ENCODE measurements at regions not wholly inside any gene's neighbourhood (a gene's known extent, or its start where the extent isn't known, plus 50 kb on each side); places are given as distances from the start of the nearest gene placed in this dataset.

DNA sequence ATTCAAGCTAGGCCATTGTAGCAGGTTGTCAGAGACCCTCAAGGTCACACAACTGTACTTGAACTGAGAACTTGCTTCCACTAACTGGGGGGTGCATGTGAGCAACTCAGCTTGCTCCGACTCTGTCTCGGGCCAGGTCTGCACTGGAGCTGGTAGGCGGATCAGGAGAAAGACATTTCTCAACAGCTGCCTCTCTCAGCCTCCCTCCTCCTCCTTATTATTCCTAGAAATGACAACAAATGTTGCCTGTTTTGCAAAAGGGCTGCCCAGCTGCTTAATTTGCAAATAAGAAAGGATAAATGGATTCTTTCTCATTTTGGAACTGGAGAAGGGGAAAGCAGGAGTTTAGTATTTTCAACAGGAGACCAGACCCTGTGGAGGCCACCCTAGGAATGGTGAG lies 140.5 kb downstream of the RHOU start:
- Histone ChIP-seq H3K4me1 (no peaks in the 10 kb centered on the region), H3K4me3 (ENCODE audit: low read depth, low read length) (no peak overlapping the region), H3K27me3 (ENCODE audit: control insufficient read depth, insufficient read depth, low read length) (no peaks in the 10 kb centered on the region), H3K36me3 (ENCODE audit: control insufficient read depth, insufficient read depth, low read length) (no peaks in the 10 kb centered on the region), H3K9ac (no peak overlapping the region), H2AFZ (no peak overlapping the region), H3K9me3 (ENCODE audit: control insufficient read depth, low read length) (no peaks in the 10 kb centered on the region), H3K27ac (no peak overlapping the region), H3K4me2 (ENCODE audit: low read length) (no peak overlapping the region), H3K79me2 (no peaks in the 10 kb centered on the region)
- TF ChIP-seq, protein P1, sequence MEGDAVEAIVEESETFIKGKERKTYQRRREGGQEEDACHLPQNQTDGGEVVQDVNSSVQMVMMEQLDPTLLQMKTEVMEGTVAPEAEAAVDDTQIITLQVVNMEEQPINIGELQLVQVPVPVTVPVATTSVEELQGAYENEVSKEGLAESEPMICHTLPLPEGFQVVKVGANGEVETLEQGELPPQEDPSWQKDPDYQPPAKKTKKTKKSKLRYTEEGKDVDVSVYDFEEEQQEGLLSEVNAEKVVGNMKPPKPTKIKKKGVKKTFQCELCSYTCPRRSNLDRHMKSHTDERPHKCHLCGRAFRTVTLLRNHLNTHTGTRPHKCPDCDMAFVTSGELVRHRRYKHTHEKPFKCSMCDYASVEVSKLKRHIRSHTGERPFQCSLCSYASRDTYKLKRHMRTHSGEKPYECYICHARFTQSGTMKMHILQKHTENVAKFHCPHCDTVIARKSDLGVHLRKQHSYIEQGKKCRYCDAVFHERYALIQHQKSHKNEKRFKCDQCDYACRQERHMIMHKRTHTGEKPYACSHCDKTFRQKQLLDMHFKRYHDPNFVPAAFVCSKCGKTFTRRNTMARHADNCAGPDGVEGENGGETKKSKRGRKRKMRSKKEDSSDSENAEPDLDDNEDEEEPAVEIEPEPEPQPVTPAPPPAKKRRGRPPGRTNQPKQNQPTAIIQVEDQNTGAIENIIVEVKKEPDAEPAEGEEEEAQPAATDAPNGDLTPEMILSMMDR (IDR thresholded peaks at IDR 0.05) = no peak

DNA sequence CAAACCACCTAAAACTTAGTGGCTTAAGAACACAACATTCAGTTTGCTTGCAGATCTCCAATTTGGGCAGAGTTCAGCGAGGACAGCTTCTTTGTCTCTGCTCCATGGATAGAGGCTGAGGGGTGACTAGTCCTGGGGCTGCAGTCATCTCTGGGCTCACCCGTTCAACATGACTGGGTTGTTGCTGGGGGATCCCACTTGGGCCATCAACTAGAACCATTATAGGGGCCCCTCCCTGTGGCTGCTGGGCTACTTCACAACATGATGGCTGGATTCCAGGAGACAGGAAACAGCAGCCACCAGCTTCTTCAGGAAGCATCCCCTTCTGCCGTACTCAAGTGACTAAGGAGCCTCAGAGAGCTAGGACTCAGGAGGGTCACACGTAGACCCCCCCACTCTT lies 140.9 kb downstream of the RHOU start:
- H3K27me3 ChIP-seq (ENCODE audit: control insufficient read depth, insufficient read depth, low read length) = no peaks in the 10 kb centered on the region
- no peaks in the 10 kb centered on the region for H3K79me2 ChIP-seq
- H3K36me3 ChIP-seq (ENCODE audit: control insufficient read depth, insufficient read depth, low read length) = no peaks in the 10 kb centered on the region
- no peak overlapping the region for H3K4me2 ChIP-seq (ENCODE audit: low read length)
- no peak overlapping the region for H3K27ac ChIP-seq
- TF ChIP-seq, protein P1 (IDR thresholded peaks at IDR 0.05) = no peak
- no peak overlapping the region for H3K9ac ChIP-seq
- H3K9me3 ChIP-seq (ENCODE audit: control insufficient read depth, low read length) = no peaks in the 10 kb centered on the region
- H3K4me1 ChIP-seq = no peaks in the 10 kb centered on the region
- no peak overlapping the region for H3K4me3 ChIP-seq (ENCODE audit: low read depth, low read length)
- H2AFZ ChIP-seq = no peak overlapping the region

DNA sequence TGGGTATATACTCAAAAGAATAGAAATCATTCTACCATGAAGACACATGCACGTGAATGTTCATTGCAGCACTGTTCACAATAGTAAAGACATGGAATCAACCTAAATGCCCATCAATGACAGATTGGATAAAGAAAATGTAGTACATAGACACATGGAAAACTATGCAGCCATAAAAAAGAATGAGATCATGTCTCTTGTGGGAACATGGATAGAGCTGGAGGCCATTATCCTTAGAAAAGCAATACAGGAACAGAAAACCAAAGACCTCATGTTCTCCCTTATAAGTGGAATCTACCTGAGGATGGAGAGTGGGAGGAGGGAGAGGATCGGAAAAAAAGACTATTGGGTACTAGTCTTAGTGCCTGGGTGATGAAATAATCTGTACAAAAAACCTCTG lies 143.9 kb downstream of the RHOU start:
- Histone ChIP-seq H3K27me3 (ENCODE audit: control insufficient read depth, insufficient read depth, low read length) (no peaks in the 10 kb centered on the region), H2AFZ (no peak overlapping the region), H3K9ac (no peak overlapping the region), H3K9me3 (ENCODE audit: control insufficient read depth, low read length) (no peaks in the 10 kb centered on the region), H3K4me1 (no peaks in the 10 kb centered on the region), H3K36me3 (ENCODE audit: control insufficient read depth, insufficient read depth, low read length) (no peaks in the 10 kb centered on the region), H3K79me2 (no peaks in the 10 kb centered on the region), H3K27ac (no peak overlapping the region), H3K4me3 (ENCODE audit: low read depth, low read length) (no peak overlapping the region), H3K4me2 (ENCODE audit: low read length) (no peak overlapping the region)
- TF ChIP-seq, protein P1 (IDR thresholded peaks at IDR 0.05) = no peak

DNA sequence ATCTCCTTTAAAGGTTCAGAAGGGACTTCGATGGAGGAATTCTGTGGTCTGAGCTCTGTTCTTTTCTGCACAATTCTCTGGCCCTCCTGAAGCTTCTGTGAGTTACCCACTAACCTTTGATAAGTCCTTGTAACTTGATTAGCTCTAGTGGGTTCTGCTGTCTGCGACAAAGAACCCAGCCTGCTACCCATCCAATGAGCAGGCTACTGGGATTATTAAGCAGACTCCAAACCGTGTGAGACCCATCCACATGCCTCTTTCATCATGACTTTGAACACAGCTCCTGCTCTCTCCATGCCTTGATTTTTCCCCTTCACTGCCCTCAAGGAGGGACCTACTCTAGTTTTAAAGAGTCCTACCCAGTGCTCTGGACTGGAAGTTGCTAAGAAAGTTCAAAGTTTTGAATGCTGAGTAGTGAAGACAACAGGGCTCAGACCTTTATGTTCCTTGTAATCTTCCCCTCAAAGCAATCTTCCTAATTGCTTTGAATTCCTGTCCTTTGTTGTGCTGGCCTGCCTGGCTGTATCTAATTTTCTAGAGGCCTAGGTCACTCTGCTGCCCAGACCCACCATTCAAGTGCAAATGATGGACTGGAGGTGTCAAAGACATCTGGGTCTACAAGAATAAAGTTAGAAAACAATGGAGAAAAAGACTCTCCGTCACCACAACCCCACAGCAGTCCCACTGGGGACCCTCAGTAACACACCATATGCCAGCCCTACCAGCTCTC lies 146.9 kb downstream of the RHOU start:
- Histone ChIP-seq H3K4me3 (ENCODE audit: low read depth, low read length) (no peak overlapping the region), H3K9ac (no peak overlapping the region), H3K27ac (no peak overlapping the region), H2AFZ (no peak overlapping the region), H3K4me1 (no peaks in the 10 kb centered on the region), H3K36me3 (ENCODE audit: control insufficient read depth, insufficient read depth, low read length) (no peaks in the 10 kb centered on the region), H3K79me2 (no peaks in the 10 kb centered on the region), H3K9me3 (ENCODE audit: control insufficient read depth, low read length) (no peaks in the 10 kb centered on the region), H3K27me3 (ENCODE audit: control insufficient read depth, insufficient read depth, low read length) (no peaks in the 10 kb centered on the region), H3K4me2 (ENCODE audit: low read length) (no peak overlapping the region)
- TF ChIP-seq, protein P1 (IDR thresholded peaks at IDR 0.05) = no peak

Measured in parathyroid adenoma (tissue), 2 donors.